ENCODE measurements at regions not wholly inside any gene's neighbourhood (a gene's known extent, or its start where the extent isn't known, plus 50 kb on each side); places are given as distances from the start of the nearest gene placed in this dataset.

DNA sequence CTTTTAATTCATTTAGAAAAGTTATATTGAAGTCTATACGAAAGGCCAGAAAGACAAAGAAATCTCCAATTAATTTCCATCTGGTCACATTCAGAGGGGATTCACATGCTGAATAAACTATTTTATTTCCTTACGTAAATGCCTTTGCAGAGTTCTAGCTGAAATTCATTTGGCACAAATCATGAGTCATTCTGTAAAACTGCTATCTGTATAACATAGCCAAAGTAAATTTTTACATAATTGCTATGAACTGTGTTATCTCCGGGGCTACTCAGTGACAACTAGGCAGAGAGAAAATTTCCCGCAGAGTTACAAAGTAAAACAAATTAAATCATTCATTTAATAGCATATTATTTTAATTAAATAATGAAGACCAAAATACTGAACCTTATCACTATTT lies 463.2 kb upstream of the ADAMTS16 start:
- Mint-ChIP-seq H3K27ac (no peak overlapping the region), H3K36me3 (ENCODE audit: low read depth) (no peaks in the 10 kb centered on the region), H3K27me3 (no peaks in the 10 kb centered on the region), H3K9me3 (peaks cover 11% of the 10 kb centered on the region), H3K4me1 (no peaks in the 10 kb centered on the region), H3K4me3 (no peak overlapping the region)
- DNase-seq, result no peak
- ATAC-seq (ENCODE audit: low read depth), result no peak
- TF ChIP-seq, protein P1, sequence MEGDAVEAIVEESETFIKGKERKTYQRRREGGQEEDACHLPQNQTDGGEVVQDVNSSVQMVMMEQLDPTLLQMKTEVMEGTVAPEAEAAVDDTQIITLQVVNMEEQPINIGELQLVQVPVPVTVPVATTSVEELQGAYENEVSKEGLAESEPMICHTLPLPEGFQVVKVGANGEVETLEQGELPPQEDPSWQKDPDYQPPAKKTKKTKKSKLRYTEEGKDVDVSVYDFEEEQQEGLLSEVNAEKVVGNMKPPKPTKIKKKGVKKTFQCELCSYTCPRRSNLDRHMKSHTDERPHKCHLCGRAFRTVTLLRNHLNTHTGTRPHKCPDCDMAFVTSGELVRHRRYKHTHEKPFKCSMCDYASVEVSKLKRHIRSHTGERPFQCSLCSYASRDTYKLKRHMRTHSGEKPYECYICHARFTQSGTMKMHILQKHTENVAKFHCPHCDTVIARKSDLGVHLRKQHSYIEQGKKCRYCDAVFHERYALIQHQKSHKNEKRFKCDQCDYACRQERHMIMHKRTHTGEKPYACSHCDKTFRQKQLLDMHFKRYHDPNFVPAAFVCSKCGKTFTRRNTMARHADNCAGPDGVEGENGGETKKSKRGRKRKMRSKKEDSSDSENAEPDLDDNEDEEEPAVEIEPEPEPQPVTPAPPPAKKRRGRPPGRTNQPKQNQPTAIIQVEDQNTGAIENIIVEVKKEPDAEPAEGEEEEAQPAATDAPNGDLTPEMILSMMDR (IDR thresholded peaks at IDR 0.05), result no peak
- intact Hi-C loops (cut with micrococcal nuclease), result no loop called here
- POLR2A ChIA-PET, result no interaction called here
- CTCF ChIA-PET, result no interaction called here

DNA sequence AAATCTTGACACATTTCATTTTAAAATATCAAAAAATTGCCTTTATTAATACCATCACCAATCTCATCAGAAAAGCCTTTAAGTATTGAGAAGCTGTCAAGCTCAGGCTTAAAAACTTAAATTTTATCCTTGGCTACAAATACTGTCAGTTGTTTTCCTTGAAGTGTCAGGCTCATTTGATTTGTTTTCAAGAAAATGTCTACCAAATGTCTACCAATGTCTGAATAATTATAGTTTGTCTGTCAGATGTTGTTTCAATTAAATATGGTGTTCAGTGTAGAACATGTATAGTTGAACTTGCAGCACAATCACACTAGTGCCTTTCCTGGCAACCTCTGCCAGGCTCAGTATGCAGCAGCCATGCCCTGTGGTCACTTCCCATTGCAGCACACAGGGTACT lies 455.2 kb upstream of the ADAMTS16 start:
- H3K27ac Mint-ChIP-seq, result no peak overlapping the region
- ATAC-seq (ENCODE audit: low read depth), result no peak
- POLR2A ChIA-PET, result no interaction called here
- intact Hi-C loops (cut with micrococcal nuclease), result no loop called here
- TF ChIP-seq, protein P1 (IDR thresholded peaks at IDR 0.05), result no peak
- no peak overlapping the region for H3K4me3 Mint-ChIP-seq
- CTCF ChIA-PET, result no interaction called here
- no peak for DNase-seq
- no peaks in the 10 kb centered on the region for H3K4me1 Mint-ChIP-seq
- H3K9me3 Mint-ChIP-seq, result peaks cover 16% of the 10 kb centered on the region
- no peaks in the 10 kb centered on the region for H3K27me3 Mint-ChIP-seq
- no peaks in the 10 kb centered on the region for H3K36me3 Mint-ChIP-seq (ENCODE audit: low read depth)

DNA sequence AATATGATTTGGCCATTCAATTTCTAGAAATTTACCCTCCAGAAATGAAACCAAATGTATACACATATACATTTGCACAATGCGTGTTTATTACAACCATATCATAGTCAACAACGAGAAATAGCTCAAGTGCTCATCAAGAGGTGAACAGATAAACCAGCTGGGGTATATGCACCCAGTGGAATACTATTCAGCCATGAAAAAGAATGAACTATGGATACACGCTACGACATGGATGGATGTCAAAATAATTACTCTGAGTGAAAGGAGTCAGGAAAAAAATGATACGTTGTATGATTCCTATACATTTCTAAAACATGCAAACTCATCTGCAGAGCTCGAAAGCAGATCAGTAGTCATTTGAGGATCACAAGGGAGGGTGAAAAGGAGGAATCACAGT lies 441.5 kb upstream of the ADAMTS16 start:
- TF ChIP-seq, protein P1 (IDR thresholded peaks at IDR 0.05), result no peak
- POLR2A ChIA-PET, result no interaction called here
- Mint-ChIP-seq H3K27me3 (no peaks in the 10 kb centered on the region), H3K4me3 (no peak overlapping the region), H3K27ac (no peak overlapping the region), H3K36me3 (ENCODE audit: low read depth) (no peaks in the 10 kb centered on the region), H3K4me1 (no peaks in the 10 kb centered on the region), H3K9me3 (peaks cover 7% of the 10 kb centered on the region)
- DNase-seq (no peak), ATAC-seq (ENCODE audit: low read depth) (no peak)
- CTCF ChIA-PET, result interaction anchor here (1.2 kb wide), 1 partner anchor 9 kb away, joined by 3 read pairs; no protein-coding TSS in a partner anchor
- intact Hi-C loops (cut with micrococcal nuclease), result no loop called here

DNA sequence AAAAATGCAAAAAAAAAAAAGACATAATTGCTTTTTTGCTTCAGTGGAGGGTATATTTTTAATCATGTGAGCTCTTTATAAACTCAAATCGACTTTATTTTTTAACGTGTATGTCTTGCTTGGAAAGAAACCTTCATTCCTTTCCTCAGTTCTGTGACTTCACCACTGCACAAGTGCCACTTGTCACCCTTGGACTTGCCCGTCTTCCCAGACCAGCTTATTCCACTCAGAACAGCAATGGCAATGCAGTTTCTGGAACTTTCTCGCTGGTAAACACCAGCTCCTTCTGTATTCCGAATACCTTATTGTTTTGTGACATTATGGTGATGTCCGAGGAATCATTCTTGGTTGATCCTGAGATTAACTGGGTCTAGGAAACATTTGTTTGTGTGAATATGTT lies 440.5 kb upstream of the ADAMTS16 start:
- intact Hi-C loops (cut with micrococcal nuclease), result no loop called here
- CTCF ChIA-PET, result no interaction called here
- no peaks in the 10 kb centered on the region for H3K27me3 Mint-ChIP-seq
- POLR2A ChIA-PET, result no interaction called here
- H3K9me3 Mint-ChIP-seq, result peaks cover 3% of the 10 kb centered on the region
- no peak overlapping the region for H3K4me3 Mint-ChIP-seq
- ATAC-seq (ENCODE audit: low read depth) (no peak), DNase-seq (no peak)
- no peaks in the 10 kb centered on the region for H3K36me3 Mint-ChIP-seq (ENCODE audit: low read depth)
- TF ChIP-seq, protein P1 (IDR thresholded peaks at IDR 0.05), result no peak
- no peak overlapping the region for H3K27ac Mint-ChIP-seq
- H3K4me1 Mint-ChIP-seq, result no peaks in the 10 kb centered on the region

DNA sequence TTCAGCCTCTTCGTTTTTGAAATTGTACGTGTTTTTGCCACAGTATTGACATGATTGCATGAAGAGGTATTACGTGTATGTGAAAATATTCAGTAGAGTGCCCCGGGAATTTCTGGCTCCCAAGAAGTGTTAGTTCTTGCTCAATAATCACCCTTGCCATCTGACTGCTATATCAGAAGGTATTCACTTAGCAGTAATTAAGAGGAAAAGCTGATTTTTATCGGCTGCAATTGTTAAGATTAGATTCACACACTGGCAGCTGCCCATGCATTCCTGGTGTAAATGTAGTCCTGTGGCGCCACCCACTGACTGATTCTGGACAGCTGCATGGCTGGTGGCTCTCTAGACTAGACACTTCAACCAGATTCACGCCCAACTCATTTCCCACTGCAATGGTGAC lies 440.1 kb upstream of the ADAMTS16 start:
- H3K4me1 Mint-ChIP-seq, result no peaks in the 10 kb centered on the region
- ATAC-seq (ENCODE audit: low read depth) (no peak), DNase-seq (no peak)
- H3K9me3 Mint-ChIP-seq, result peaks cover 3% of the 10 kb centered on the region
- no peak overlapping the region for H3K27ac Mint-ChIP-seq
- no peaks in the 10 kb centered on the region for H3K27me3 Mint-ChIP-seq
- no peak overlapping the region for H3K4me3 Mint-ChIP-seq
- POLR2A ChIA-PET, result no interaction called here
- CTCF ChIA-PET, result no interaction called here
- TF ChIP-seq, protein P1 (IDR thresholded peaks at IDR 0.05), result no peak
- no peaks in the 10 kb centered on the region for H3K36me3 Mint-ChIP-seq (ENCODE audit: low read depth)
- intact Hi-C loops (cut with micrococcal nuclease), result no loop called here

All from activated B cell treated with CpG ODN at 0.5 μM for 24 hours (primary cell).